Fibroblast of gingiva (primary cell): ENCODE measurements at regions not wholly inside any gene's neighbourhood (a gene's known extent, or its start where the extent isn't known, plus 50 kb on each side); places are given as distances from the start of the nearest gene placed in this dataset.

Experiments used
- DNase-seq: peaks from one replicate; pipeline ENCODE4 v3.0.0-alpha.2; 2011; ENCODE audit warnings: low read depth

DNA sequence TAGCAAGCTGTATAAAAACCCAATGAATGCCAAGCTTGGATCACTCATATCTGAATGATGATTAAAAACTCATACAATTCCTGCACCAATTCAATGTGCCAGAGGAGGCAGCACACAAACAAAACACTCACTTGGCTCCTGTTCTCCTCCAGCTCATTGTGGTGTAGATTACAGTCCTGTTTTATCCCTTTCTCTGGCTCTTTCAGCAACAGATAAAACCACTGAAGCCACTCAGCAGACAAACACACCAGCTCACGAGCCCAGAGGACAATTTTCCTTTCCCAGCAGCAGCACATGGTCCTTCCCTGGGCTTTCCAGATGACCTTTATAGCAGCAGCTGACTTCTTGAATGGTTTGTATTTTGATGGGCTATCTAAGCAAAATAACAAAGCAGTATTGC lies 107.3 kb upstream of the STARD3NL start:
- peak; percentile 14 for DNase-seq

DNA sequence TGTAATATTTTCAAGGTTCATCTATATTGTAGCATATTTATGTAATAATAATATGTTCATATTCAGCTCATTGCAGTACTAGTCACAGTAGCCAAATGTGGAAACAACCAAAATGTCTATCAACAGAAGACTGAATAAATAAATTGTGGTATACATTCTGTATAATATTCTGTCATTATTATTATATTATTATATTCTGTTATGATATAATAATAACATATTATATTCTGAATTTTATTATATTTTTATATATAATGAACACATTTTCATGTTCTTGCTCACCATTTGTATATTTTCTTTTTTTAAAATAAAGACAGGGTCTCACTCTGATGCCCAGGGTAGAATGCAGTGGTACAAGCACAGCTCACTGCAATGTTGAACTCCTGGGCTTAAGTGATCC lies 91.2 kb upstream of the STARD3NL start:
- no peak for DNase-seq

- no peak for DNase-seq
These were observed 75.5 kb upstream of the STARD3NL start for GRCh38 chr7:38102507-38102906.

- DNase-seq: peak; percentile 41
These were observed 72.1 kb upstream of the STARD3NL start for GRCh38 chr7:38105874-38106483.

DNA sequence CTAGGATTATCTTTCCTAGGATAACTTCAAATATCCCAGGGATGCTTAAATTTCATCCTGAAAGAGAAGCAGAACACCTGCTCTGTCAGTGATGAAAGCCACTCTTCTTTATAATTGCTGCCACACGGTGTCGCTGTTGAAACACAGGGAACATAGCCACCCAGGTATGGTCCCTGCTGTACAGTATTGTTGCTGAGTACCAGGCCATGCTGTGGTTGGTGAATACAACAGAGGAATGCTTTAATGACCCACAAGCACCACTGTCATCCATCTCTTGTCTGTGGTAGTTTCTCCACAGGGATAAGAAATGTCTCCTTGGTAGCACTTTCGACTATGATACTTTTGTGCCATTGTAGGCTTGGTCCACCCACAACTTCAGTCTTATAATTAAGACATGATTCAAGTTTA lies 70.6 kb upstream of the STARD3NL start:
- DNase-seq: peak; percentile 13

DNA sequence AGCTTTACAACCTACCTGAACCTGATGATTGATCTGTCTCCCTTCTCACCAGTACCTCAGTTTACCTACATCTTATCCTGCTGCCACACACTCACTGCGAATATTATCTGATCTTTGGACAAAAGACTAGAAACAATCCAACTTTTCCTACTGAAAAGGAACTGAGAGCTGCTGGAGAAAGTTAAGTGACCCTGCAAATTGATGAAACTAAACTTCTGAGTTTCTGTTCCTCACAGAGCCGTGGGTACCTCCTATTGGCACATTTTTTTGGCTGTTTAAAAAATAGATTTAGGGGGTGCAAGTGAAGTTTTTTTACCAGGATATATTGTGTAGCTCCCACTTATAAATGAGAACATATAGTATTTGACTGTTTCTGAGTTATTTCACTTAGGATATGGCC lies 66.0 kb upstream of the STARD3NL start:
- no peak for DNase-seq

DNA sequence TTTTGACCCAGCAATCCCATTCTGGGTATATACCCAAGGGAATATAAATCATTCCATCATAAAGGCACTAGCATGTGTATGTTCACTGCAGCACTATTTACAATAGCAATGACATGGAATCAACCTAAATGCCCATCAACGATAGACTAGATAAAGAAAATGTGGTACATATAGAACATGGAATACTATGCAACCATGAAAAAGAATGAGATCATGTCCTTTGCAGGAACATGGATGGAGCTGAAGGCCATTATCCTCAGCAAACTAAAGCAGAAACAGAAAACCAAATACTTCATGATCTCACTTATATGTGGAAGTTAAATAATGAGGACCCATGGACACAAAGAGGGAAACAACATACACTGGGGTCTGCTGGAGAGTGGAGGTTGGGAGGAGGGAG lies 58.0 kb upstream of the STARD3NL start:
- DNase-seq: no peak

DNA sequence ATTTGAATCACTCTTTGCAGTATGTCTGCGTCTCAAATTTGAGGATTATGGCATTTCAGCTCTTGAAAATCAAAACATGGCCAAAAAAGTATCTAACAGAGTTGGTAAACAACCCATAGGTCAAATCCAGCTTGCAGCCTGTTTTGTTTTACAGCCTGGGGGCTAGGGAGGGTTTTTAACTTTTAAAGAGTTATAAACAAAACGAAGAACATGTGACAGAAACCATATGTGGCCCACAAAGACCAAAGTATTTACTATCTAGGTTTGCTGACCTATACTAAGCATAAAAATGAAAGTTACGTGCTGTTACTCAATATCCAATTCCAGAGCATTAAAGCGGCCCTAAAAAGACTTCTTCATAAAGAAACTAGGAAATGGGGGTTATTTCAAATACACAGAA lies 55.5 kb upstream of the STARD3NL start:
- DNase-seq: no peak

DNA sequence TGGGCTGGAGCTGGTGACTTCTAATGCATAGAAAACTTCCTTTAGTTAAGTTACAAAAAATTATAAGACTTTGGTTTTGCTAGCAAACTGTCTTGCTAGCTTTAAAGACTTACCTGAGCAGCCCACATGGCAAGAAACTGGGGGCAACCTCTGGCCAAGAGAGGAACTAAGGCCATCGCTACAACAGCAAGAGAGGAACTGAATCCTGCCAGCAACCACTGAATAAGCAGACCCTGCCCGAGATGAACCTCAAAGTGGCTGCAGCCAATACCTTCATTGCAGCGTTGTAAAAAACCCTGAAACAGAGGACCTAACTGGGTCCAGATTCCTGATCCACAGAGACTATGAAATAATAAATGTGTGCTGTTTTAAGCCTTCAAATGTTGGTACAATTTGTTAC lies 54.6 kb upstream of the STARD3NL start:
- DNase-seq: no peak

DNA sequence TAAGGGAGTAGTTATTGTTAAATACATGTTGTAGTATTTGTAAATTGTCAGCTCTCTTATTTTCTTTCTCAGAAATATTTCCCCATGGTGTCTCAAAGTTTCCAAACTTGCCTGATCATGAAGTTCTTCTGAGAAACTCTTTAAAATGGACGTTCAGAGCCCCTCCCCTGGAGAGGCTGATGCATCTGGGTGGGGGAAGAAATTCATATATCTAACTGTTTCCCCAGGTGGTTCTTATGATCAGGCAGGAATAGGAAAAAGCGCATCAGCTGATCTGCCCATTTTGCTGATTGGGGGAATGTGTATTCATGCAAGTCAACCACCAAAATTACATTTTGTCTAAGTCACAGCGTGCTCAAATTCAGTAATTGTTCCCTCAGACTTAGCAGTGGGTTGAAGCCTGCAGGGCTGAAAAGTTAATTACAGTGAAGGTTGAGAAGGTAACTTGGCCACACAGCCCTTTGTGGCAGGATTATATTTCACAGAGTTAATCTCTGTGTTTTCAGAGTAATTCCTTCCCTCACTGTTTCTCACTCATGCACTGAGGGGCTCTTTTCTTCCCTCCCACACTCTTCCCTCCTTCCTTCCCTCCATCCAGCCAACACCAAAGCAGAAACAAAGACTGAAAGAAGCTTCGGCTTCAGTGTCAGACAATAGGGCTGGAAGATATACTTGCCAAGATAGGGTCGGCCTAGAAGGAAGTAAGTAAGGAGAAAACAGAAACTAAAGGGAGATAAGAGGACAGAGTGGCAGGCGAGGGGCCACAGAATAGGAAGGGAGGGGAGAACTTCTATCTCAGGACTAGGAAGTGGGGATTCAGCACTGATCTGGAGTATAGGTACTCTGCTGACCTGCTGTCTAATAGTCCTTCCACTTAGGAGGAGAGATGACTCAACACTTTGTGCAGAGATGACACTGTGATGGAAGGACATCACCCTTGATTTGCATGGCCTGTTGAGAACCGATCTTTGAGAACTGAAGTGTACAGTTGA lies 50.5 kb upstream of the STARD3NL start:
- DNase-seq: no peak
